ENCODE measurements at regions not wholly inside any gene's neighbourhood (a gene's known extent, or its start where the extent isn't known, plus 50 kb on each side); places are given as distances from the start of the nearest gene placed in this dataset.

GRCh38 chr5:38780945-38781344 is 64.9 kb upstream of the OSMR start:
- TF ChIP-seq CTCF (IDR thresholded peaks at IDR 0.05; ENCODE audit: control extremely low read depth, extremely low read depth, low read depth, missing control alignments), result no peak
- no peak for DNase-seq (ENCODE audit: extremely low spot score)
- CTCF ChIA-PET, result interaction anchor here (1.9 kb wide), 1 partner anchor 16 kb away, joined by 7 read pairs; no protein-coding TSS in a partner anchor
- POLR2A ChIA-PET, result no interaction called here

GRCh38 chr5:38782180-38782835 is 63.5 kb upstream of the OSMR start:
- CTCF ChIA-PET, result interaction anchor here (0.8 to 1.9 kb wide), 6 partner anchors 8 to 400 kb away, joined by 3 to 7 read pairs (median 3); no protein-coding TSS in a partner anchor
- no peak for DNase-seq (ENCODE audit: extremely low spot score)
- POLR2A ChIA-PET, result no interaction called here

GRCh38 chr5:38783011-38783561 is 62.7 kb upstream of the OSMR start:
- no peak for TF ChIP-seq CTCF (IDR thresholded peaks at IDR 0.05; ENCODE audit: control extremely low read depth, extremely low read depth, low read depth, missing control alignments)
- DNase-seq (ENCODE audit: extremely low spot score), result no peak
- POLR2A ChIA-PET, result no interaction called here
- CTCF ChIA-PET, result interaction anchor here (0.8 to 1.9 kb wide), 6 partner anchors 9 to 401 kb away, joined by 3 to 7 read pairs (median 3); no protein-coding TSS in a partner anchor

More at GRCh38 chr5:38782180-38782835, 63.5 kb upstream of the OSMR start:
- no peak for TF ChIP-seq CTCF (IDR thresholded peaks at IDR 0.05; ENCODE audit: control extremely low read depth, extremely low read depth, low read depth, missing control alignments)

- POLR2A ChIA-PET, result no interaction called here
- no peak for TF ChIP-seq CTCF (IDR thresholded peaks at IDR 0.05; ENCODE audit: control extremely low read depth, extremely low read depth, low read depth, missing control alignments)
- CTCF ChIA-PET, result interaction anchor here (1.7 kb wide), 1 partner anchor 20 kb away, joined by 5 read pairs; no protein-coding TSS in a partner anchor
- DNase-seq (ENCODE audit: extremely low spot score), result no peak
Observed at GRCh38 chr5:38789134-38789533, 56.7 kb upstream of the OSMR start.

GRCh38 chr5:38789777-38790176 is 56.0 kb upstream of the OSMR start:
- ChIA-PET POLR2A (no interaction called here), CTCF (no interaction called here)
- DNase-seq (ENCODE audit: extremely low spot score), result no peak
- no peak for TF ChIP-seq CTCF (IDR thresholded peaks at IDR 0.05; ENCODE audit: control extremely low read depth, extremely low read depth, low read depth, missing control alignments)

- no peak for DNase-seq (ENCODE audit: extremely low spot score)
- ChIA-PET POLR2A (no interaction called here), CTCF (no interaction called here)
- TF ChIP-seq CTCF (IDR thresholded peaks at IDR 0.05; ENCODE audit: control extremely low read depth, extremely low read depth, low read depth, missing control alignments), result no peak
Observed at GRCh38 chr5:38790268-38790667, 55.5 kb upstream of the OSMR start.

Data from GM10248 (cell line).